H1 (cell line): ENCODE measurements at regions not wholly inside any gene's neighbourhood (a gene's known extent, or its start where the extent isn't known, plus 50 kb on each side); places are given as distances from the start of the nearest gene placed in this dataset.

Experiments used
- CTCF ChIA-PET: fragments of 300-600 bp; sonication (Branson Sonifier 250); formaldehyde crosslinking; loops from one replicate; lab custom pipeline; 2021; ENCODE audit not compliant: partially characterized antibody; lab: Charles Lee
- POLR2A ChIA-PET: fragments of 300-600 bp; sonication (Branson Sonifier 250); formaldehyde crosslinking; loops from one replicate; lab custom pipeline; 2021; ENCODE audit warnings: inconsistent platforms; ENCODE audit not compliant: partially characterized antibody; lab: Charles Lee
- DNase-seq, 2 experiments: peaks; one replicate each; pipeline versions ENCODE4 v3.0.0 to v3.0.0-alpha.2; 2010 to 2022; ENCODE audit warnings: low spot score in 2 of 2, low read depth in 1 of 2, mixed read lengths in 1 of 2
- FAIRE-seq: peaks from 2 replicates; lab custom pipeline; 2011; peaks lifted over from hg19 to GRCh38; lab: Jason Lieb, UNC
- H2AFZ ChIP-seq: 2 replicates; pipeline ENCODE4 v1.8.1; 2012; ENCODE audit warnings: low read length, inconsistent platforms
- H2AK5ac ChIP-seq: 2 replicates; pipeline ENCODE4 v1.6.1; 2013; ENCODE audit warnings: low read depth, low read length
- H2BK120ac ChIP-seq: replicated peaks from 2 replicates; pipeline ENCODE3; 2013; ENCODE audit warnings: low read depth, low read length, inconsistent platforms
- H2BK12ac ChIP-seq: 2 replicates; pipeline ENCODE4 v1.6.1; 2013; ENCODE audit warnings: low read depth, low read length
- H2BK15ac ChIP-seq: 2 replicates; pipeline ENCODE4 v1.6.1; 2013; ENCODE audit warnings: low read length
- H2BK20ac ChIP-seq: 2 replicates; pipeline ENCODE4 v1.6.1; 2013; ENCODE audit warnings: low read length
- H2BK5ac ChIP-seq: 2 replicates; pipeline ENCODE4 v1.6.1; 2013; ENCODE audit warnings: low read depth, low read length
- H3K14ac ChIP-seq: 2 replicates; pipeline ENCODE4 v1.6.1; 2013; ENCODE audit warnings: inconsistent platforms; ENCODE audit not compliant: insufficient read length
- H3K18ac ChIP-seq: 2 replicates; pipeline ENCODE4 v1.6.1; 2013; ENCODE audit warnings: low read length; ENCODE audit errors: extremely low read depth
- H3K23ac ChIP-seq: 2 replicates; pipeline ENCODE4 v1.6.1; 2013; ENCODE audit warnings: inconsistent platforms; ENCODE audit not compliant: insufficient read length
- H3K23me2 ChIP-seq: 2 replicates; pipeline ENCODE4 v1.6.1; 2013; ENCODE audit warnings: low read depth, low read length
- H3K27ac ChIP-seq: 2 replicates; pipeline ENCODE4 v1.6.1; 2011; ENCODE audit warnings: low read depth, low read length, inconsistent platforms
- H3K27me3 ChIP-seq, 4 experiments: replicated peaks in 1 of 4; 1 replicate in 1 of 4; 2 replicates in 3 of 4; pipeline versions ENCODE4 v1.6.1 to v1.8.1; 2011 to 2013; ENCODE audit warnings: low read length in 3 of 4, mild to moderate bottlenecking in 3 of 4, inconsistent platforms in 2 of 4, mixed read lengths in 2 of 4, moderate library complexity in 1 of 4; ENCODE audit not compliant: control insufficient read depth in 3 of 4, insufficient read depth in 3 of 4; ENCODE audit errors: extremely low read depth in 1 of 4
- H3K36me3 ChIP-seq, 4 experiments: 2 replicates each; pipeline versions ENCODE4 v1.6.1 to v1.8.1; 2011 to 2013; ENCODE audit warnings: mild to moderate bottlenecking in 4 of 4, low read length in 3 of 4, moderate library complexity in 2 of 4, control low read depth in 1 of 4, inconsistent platforms in 1 of 4; ENCODE audit not compliant: insufficient read depth in 4 of 4, control insufficient read depth in 2 of 4
- H3K4ac ChIP-seq: replicated peaks from 2 replicates; pipeline ENCODE3; 2013; ENCODE audit warnings: low read length, low read depth, mixed read lengths, inconsistent platforms; ENCODE audit not compliant: insufficient read length
- H3K4me1 ChIP-seq, 4 experiments: replicated peaks in 1 of 4; 1 replicate in 1 of 4; 2 replicates in 3 of 4; pipeline versions ENCODE4 v1.6.1 to v1.8.1; 2011 to 2013; ENCODE audit warnings: low read length in 3 of 4, inconsistent platforms in 2 of 4, mixed read lengths in 1 of 4; ENCODE audit not compliant: insufficient read depth in 4 of 4, control insufficient read depth in 3 of 4
- H3K4me2 ChIP-seq, 2 experiments: 2 replicates each; pipeline versions ENCODE4 v1.6.1 to v1.8.1; 2011 to 2013; ENCODE audit warnings: low read depth in 2 of 2, low read length in 2 of 2, control low read depth in 1 of 2, inconsistent platforms in 1 of 2, mild to moderate bottlenecking in 1 of 2; ENCODE audit not compliant: insufficient read depth in 1 of 2
- H3K4me3 ChIP-seq, 4 experiments: fragments of 200-600, 300-600 bp in 1 of 4; sonication (generic), shearing (Covaris generic), sonication (Bioruptor Twin) in 1 of 4; 2 replicates each; pipeline versions ENCODE4 v1.5.1 to v1.8.1; 2011 to 2016; ENCODE audit warnings: low read length in 4 of 4, low read depth in 3 of 4, control low read depth in 2 of 4, inconsistent platforms in 2 of 4, mild to moderate bottlenecking in 2 of 4, mixed read lengths in 1 of 4, moderate library complexity in 1 of 4; ENCODE audit not compliant: insufficient read depth in 2 of 4; ENCODE audit errors: extremely low read depth in 1 of 4
- H3K56ac ChIP-seq: replicated peaks from 2 replicates; pipeline ENCODE3; 2013; ENCODE audit warnings: low read depth, mild to moderate bottlenecking, mixed read lengths, low read length, inconsistent platforms; ENCODE audit not compliant: insufficient read length
- H3K79me1 ChIP-seq: 2 replicates; pipeline ENCODE4 v1.6.1; 2013; ENCODE audit warnings: low read depth, low read length, control low read depth
- H3K79me2 ChIP-seq, 2 experiments: 2 replicates each; pipeline versions ENCODE4 v1.6.1 to v1.8.1; 2012 to 2013; ENCODE audit warnings: low read length in 2 of 2, mild to moderate bottlenecking in 2 of 2, inconsistent platforms in 1 of 2; ENCODE audit not compliant: insufficient read depth in 2 of 2, control insufficient read depth in 1 of 2
- H3K9ac ChIP-seq, 4 experiments: replicated peaks in 1 of 4; 1 replicate in 1 of 4; 2 replicates in 3 of 4; pipeline versions ENCODE4 v1.6.1 to v1.8.1; 2011 to 2013; ENCODE audit warnings: low read depth in 3 of 4, low read length in 3 of 4, control low read depth in 2 of 4, mild to moderate bottlenecking in 2 of 4, moderate library complexity in 2 of 4, inconsistent platforms in 1 of 4; ENCODE audit errors: extremely low read depth in 1 of 4
- H3K9me3 ChIP-seq, 2 experiments: 2 replicates each; pipeline versions ENCODE4 v1.6.1 to v1.8.1; 2012 to 2013; ENCODE audit warnings: mild to moderate bottlenecking in 2 of 2, moderate library complexity in 2 of 2, control low read depth in 1 of 2, inconsistent platforms in 1 of 2, low read depth in 1 of 2, low read length in 1 of 2, mixed read lengths in 1 of 2; ENCODE audit not compliant: insufficient read depth in 2 of 2
- H4K20me1 ChIP-seq, 2 experiments: replicated peaks in 1 of 2; 2 replicates each; pipeline versions ENCODE3 to v1.8.1; 2011 to 2013; ENCODE audit warnings: inconsistent platforms in 2 of 2, low read length in 2 of 2, mild to moderate bottlenecking in 1 of 2; ENCODE audit not compliant: insufficient read depth in 2 of 2, control insufficient read depth in 1 of 2
- H4K5ac ChIP-seq: 2 replicates; pipeline ENCODE4 v1.6.1; 2013; ENCODE audit warnings: low read length, low read depth, mixed read lengths, inconsistent platforms; ENCODE audit not compliant: insufficient read length
- H4K8ac ChIP-seq: 2 replicates; pipeline ENCODE4 v1.8.0; 2013; ENCODE audit warnings: mild to moderate bottlenecking, moderate library complexity, low read length, inconsistent platforms; ENCODE audit not compliant: insufficient read depth; ENCODE audit errors: extremely low read depth
- H4K91ac ChIP-seq: replicated peaks from 2 replicates; pipeline ENCODE3; 2013; ENCODE audit warnings: low read length, mixed read lengths, inconsistent platforms; ENCODE audit not compliant: insufficient read length
- CBX8 ChIP-seq: fragments of 300-800, 300-1000 bp; sonication (generic); IDR thresholded peaks from 2 replicates; pipeline ENCODE4 v1.7.1; 2016; ENCODE audit warnings: low read depth, low read length, borderline replicate concordance
- GABPA ChIP-seq: IDR thresholded peaks from 2 replicates; pipeline ENCODE4 v1.6.1; 2011; ENCODE audit warnings: mild to moderate bottlenecking, low read length, moderate library complexity, borderline replicate concordance; ENCODE audit not compliant: insufficient read depth
- HDAC2 ChIP-seq, 2 experiments: fragments of 300-600 bp in 1 of 2; sonication (generic) in 1 of 2; IDR thresholded peaks; 2 replicates each; pipeline ENCODE4 v1.6.1; 2011 to 2012; ENCODE audit warnings: low read depth in 2 of 2, low read length in 2 of 2, mild to moderate bottlenecking in 2 of 2, moderate library complexity in 2 of 2, borderline replicate concordance in 1 of 2, inconsistent platforms in 1 of 2
- POU5F1 ChIP-seq: IDR thresholded peaks from 2 replicates; pipeline ENCODE4 v1.6.1; 2011; ENCODE audit warnings: low read depth, mild to moderate bottlenecking, low read length, moderate library complexity
- RXRA ChIP-seq: IDR thresholded peaks from 2 replicates; pipeline ENCODE4 v1.6.1; 2011; ENCODE audit warnings: low read depth, mild to moderate bottlenecking, low read length, moderate library complexity; ENCODE audit not compliant: insufficient read depth
- SIRT6 ChIP-seq: IDR thresholded peaks from one replicate; pipeline ENCODE4 v1.7.1; 2012; ENCODE audit warnings: low read length, inconsistent platforms
- SRF ChIP-seq: IDR thresholded peaks from 2 replicates; pipeline ENCODE4 v1.6.1; 2011; ENCODE audit warnings: mild to moderate bottlenecking, low read depth, low read length, moderate library complexity
- whole genome bisulfite sequencing, 2 experiments: shearing (Covaris generic) in 1 of 2; methylation state at CpG; one replicate each; pipeline versions ENCODE4 v1.1.6 to v1.1.7; 2013 to 2015; ENCODE audit warnings: low lambda C conversion rate in 2 of 2, mixed read lengths in 2 of 2, inconsistent platforms in 1 of 2, low coverage in 1 of 2, missing lambda C conversion rate in 1 of 2; ENCODE audit not compliant: insufficient replicate concordance in 2 of 2, insufficient coverage in 1 of 2, insufficient read length in 1 of 2; ENCODE audit errors: extremely low coverage in 1 of 2, missing lambda C conversion rate in 1 of 2; 5-methylcytosine and 5-hydroxymethylcytosine counted together

DNA sequence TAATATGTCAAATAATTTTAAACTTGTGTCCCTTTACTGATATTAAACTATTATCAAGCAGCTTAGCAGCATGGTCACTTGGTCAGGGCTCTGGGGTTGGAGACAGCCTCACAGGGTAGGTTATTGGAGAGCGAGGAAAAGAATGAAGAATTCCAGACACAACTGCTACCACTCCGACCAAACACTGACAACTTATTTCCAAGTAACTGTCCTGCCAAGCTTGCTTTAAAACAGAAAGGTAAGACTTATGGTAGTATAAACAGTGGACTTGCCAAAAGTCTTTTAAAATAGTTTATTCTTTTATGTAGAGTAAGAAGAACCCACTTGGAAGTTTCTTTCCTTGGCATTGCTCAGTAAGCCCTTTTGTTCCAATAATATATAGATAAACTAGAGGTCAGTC lies 364.1 kb downstream of the DEPDC1B start:
- no peak overlapping the region for H4K91ac ChIP-seq
- no peaks in the 10 kb centered on the region for H3K9me3 ChIP-seq
- no peaks in the 10 kb centered on the region for H3K4me1 ChIP-seq
- no peak for DNase-seq
- H2AFZ ChIP-seq, result no peak overlapping the region
- no peak overlapping the region for H3K4me2 ChIP-seq
- ChIA-PET CTCF (interaction anchor here (0.8 to 1.5 kb wide), 3 partner anchors 12 to 49 kb away, joined by 3 to 5 read pairs (median 3); no protein-coding TSS in a partner anchor), POLR2A (no interaction called here)
- H2BK120ac ChIP-seq, result no peak overlapping the region
- H3K27ac ChIP-seq, result no peak overlapping the region
- H3K79me2 ChIP-seq, result no peaks in the 10 kb centered on the region
- no peak overlapping the region for H3K4me3 ChIP-seq
- no peak overlapping the region for H2BK5ac ChIP-seq
- no peak overlapping the region for H2BK15ac ChIP-seq
- no peak for FAIRE-seq
- no peak overlapping the region for H3K14ac ChIP-seq
- H4K8ac ChIP-seq, result no peak overlapping the region
- H4K20me1 ChIP-seq, result no peaks in the 10 kb centered on the region
- H3K79me1 ChIP-seq, result no peaks in the 10 kb centered on the region
- H3K23ac ChIP-seq, result no peak overlapping the region
- WGBS, 2 experiments, result 100% methylated on average over 2 of the region's 2 CpGs; no CpG with 5 or more reads in 1 of the 2 experiments
- H2BK20ac ChIP-seq, result no peak overlapping the region
- H3K27me3 ChIP-seq, result no peaks in the 10 kb centered on the region
- no peak for TF ChIP-seq SIRT6
- TF ChIP-seq CBX8, result no peak
- no peak for TF ChIP-seq POU5F1
- no peak for TF ChIP-seq GABPA
- no peak for TF ChIP-seq RXRA
- no peak for TF ChIP-seq SRF
- no peak for TF ChIP-seq HDAC2 (IDR thresholded peaks at IDR 0.05; ENCODE audit: borderline replicate concordance in 1 of 2, low read depth in 2 of 2, low read length in 2 of 2)
- H3K4ac ChIP-seq, result no peak overlapping the region
- no peak overlapping the region for H4K5ac ChIP-seq
- no peak overlapping the region for H2AK5ac ChIP-seq
- no peak overlapping the region for H3K9ac ChIP-seq
- H2BK12ac ChIP-seq, result no peak overlapping the region
- H3K36me3 ChIP-seq, result no peaks in the 10 kb centered on the region
- H3K56ac ChIP-seq, result no peak overlapping the region
- no peaks in the 10 kb centered on the region for H3K23me2 ChIP-seq
- H3K18ac ChIP-seq, result no peak overlapping the region
